ENCODE measurements at regions not wholly inside any gene's neighbourhood (a gene's known extent, or its start where the extent isn't known, plus 50 kb on each side); places are given as distances from the start of the nearest gene placed in this dataset.

DNA sequence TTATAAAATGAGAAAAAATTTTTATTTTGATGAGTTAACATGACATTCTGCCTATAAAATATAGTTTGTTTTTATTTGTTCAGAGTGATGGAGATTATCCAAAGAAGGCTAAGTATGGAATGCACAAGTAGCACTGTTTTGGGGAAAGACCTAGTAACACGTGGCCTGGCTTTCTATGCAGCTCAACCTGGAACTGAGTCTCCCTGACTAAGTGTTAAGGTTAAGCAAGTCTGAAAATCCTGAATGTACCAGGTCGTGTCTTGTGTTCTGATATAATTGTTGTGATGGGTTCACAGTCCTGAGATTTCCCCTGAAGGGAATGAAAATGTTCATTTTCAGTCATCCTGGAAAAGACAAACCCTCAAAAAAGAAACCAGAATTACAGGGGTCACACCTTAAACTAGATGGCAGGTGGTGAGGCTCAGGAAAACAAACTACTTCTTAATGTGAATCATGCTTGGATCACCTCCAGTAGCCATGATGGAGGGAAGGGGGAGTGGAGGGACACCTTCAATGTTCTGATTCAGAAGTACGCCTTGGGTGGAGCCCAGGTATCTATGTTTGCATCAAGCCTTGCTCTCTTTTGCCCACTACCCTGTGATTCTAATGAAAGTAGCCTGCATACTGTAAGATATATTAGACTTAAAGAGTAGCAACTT is 236.8 kb downstream of the ALX1 start:
- intact Hi-C loops (cut with DNase I; ENCODE audit: low total_unique reads) = no loop called here
- no peak overlapping the region for H3K4me3 ChIP-seq (ENCODE audit: low read depth, poor library complexity, severe bottlenecking)
- WGBS, 2 donors = 34 to 53% methylated on average over 3 of the region's 3 CpGs
- DNase-seq (ENCODE audit: low spot score in 2 of 2) = no peak
- TF ChIP-seq, protein P1, sequence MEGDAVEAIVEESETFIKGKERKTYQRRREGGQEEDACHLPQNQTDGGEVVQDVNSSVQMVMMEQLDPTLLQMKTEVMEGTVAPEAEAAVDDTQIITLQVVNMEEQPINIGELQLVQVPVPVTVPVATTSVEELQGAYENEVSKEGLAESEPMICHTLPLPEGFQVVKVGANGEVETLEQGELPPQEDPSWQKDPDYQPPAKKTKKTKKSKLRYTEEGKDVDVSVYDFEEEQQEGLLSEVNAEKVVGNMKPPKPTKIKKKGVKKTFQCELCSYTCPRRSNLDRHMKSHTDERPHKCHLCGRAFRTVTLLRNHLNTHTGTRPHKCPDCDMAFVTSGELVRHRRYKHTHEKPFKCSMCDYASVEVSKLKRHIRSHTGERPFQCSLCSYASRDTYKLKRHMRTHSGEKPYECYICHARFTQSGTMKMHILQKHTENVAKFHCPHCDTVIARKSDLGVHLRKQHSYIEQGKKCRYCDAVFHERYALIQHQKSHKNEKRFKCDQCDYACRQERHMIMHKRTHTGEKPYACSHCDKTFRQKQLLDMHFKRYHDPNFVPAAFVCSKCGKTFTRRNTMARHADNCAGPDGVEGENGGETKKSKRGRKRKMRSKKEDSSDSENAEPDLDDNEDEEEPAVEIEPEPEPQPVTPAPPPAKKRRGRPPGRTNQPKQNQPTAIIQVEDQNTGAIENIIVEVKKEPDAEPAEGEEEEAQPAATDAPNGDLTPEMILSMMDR (IDR thresholded peaks at IDR 0.05) = no peak
- no peak for TF ChIP-seq POLR2A (IDR thresholded peaks at IDR 0.05)

DNA sequence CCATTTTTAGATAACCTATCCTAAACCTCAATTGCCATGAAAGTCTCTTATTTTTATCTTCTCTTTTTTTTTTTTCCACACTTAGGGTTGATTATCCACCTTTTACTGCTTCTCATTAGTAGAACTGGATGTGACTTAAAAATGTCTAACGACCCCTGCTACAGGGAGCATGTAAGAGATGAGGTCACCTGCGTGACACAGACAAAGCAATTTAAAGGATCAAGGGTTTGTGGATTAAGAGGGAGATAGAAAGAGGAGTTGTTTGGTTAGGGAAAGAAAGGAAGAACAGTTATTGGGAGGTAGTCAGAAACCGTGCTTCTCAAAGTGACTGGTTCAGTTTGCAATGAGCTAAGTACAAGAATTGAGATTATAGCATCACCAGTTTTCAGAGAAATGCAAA is 239.1 kb downstream of the ALX1 start:
- H3K4me3 ChIP-seq (ENCODE audit: low read depth, poor library complexity, severe bottlenecking) = no peak overlapping the region
- intact Hi-C loops (cut with DNase I; ENCODE audit: low total_unique reads) = loop anchor here (2.0 kb wide), 1 partner anchor 74 kb away; no protein-coding TSS in a partner anchor
- DNase-seq (ENCODE audit: low spot score in 2 of 2) = no peak
- WGBS, 2 donors = 52 to 57% methylated on average over 3 of the region's 3 CpGs
- TF ChIP-seq, protein P1 (IDR thresholded peaks at IDR 0.05) = no peak
- no peak for TF ChIP-seq POLR2A (IDR thresholded peaks at IDR 0.05)

DNA sequence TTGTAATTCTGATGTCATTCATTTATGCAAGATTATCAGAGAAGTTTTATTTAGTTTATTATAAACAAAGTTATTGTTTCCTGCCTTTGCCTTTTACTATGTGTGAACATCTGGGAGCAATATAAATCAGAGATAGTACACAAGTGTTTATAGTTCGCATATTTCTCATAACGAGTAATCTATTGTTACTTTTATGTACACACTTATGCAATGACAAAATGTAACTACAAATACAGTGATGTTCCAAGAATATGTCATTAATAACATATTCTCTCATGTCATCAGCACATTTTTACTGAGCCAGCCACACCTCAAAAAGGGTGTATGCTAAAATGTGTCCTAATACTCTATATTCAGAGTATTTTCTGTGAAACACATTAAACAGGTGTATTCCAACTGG is 243.2 kb downstream of the ALX1 start:
- DNase-seq (ENCODE audit: low spot score in 2 of 2) = no peak
- intact Hi-C loops (cut with DNase I; ENCODE audit: low total_unique reads) = no loop called here
- 21% methylated on average over 2 of the region's 2 CpGs for WGBS, 2 donors
- TF ChIP-seq, protein P1 (IDR thresholded peaks at IDR 0.05) = no peak
- TF ChIP-seq POLR2A (IDR thresholded peaks at IDR 0.05) = no peak
- H3K4me3 ChIP-seq (ENCODE audit: low read depth, poor library complexity, severe bottlenecking) = no peak overlapping the region

DNA sequence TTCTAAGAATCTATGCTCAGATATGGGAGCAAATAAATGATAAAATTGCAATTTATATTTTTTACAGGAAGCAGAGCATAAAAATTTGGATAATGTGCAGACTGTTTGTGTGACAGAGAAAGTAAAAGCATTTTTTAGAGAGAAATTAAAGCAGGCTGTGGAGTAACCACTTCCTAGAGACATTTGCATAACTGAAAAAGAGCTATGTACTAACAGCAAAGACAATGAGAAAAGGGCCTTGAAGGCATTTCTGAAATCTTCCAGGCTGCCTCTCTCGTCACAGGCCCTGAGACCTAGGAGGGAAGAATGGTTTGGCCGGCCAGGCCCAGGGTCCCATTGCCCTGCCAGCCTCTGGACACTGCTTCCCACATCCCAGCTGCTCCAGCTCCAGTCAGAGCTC is 247.2 kb downstream of the ALX1 start:
- H3K4me3 ChIP-seq (ENCODE audit: low read depth, poor library complexity, severe bottlenecking) = no peak overlapping the region
- WGBS, 2 donors = 70 to 72% methylated on average over 2 of the region's 2 CpGs
- intact Hi-C loops (cut with DNase I; ENCODE audit: low total_unique reads) = no loop called here
- no peak for DNase-seq (ENCODE audit: low spot score in 2 of 2)
- TF ChIP-seq, protein P1 (IDR thresholded peaks at IDR 0.05) = no peak
- TF ChIP-seq POLR2A (IDR thresholded peaks at IDR 0.05) = no peak

DNA sequence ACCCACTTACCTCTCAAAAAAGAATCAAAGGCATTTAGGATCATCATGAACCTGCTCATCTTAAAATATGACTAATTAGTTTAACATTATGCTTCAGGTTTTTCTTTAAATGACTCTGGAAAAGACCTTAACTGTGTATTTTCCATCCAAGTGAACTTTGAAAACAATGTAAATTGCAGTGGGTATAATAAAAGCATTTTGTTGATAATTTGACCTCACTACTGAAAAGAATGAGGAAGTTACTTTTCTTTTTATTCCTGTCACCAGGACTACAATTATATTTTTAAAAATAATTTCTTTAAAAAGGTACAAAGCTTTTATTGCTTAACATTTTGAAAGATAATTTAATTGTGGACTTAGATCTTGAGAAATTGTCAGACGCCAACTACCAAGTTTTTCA is 249.9 kb downstream of the ALX1 start:
- intact Hi-C loops (cut with DNase I; ENCODE audit: low total_unique reads) = no loop called here
- WGBS, 2 donors = 85 to 95% methylated on average over 1 of the region's 1 CpG
- no peak overlapping the region for H3K4me3 ChIP-seq (ENCODE audit: low read depth, poor library complexity, severe bottlenecking)
- no peak for TF ChIP-seq POLR2A (IDR thresholded peaks at IDR 0.05)
- TF ChIP-seq, protein P1 (IDR thresholded peaks at IDR 0.05) = no peak
- no peak for DNase-seq (ENCODE audit: low spot score in 2 of 2)

DNA sequence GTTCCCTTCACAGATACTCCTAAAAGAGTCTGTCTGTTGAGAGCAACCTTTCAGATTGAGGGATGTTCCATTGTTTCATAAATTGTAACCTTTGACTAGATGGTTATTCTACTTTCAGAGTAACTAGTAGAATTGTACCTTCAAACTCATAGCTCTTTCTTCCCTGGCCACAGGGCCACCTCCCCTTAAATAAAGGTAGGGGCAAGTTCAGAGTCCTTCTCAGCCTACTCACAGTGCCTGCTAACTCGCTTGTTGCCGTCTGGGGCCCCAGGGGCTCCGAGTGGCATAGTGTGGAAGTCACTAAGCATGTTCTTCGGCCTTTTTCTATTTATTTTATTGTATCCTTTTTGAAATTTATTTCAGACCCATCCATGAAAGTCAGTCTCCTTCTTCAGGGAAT is 250.4 kb downstream of the ALX1 start:
- WGBS, 2 donors = 91 to 94% methylated on average over 4 of the region's 4 CpGs
- TF ChIP-seq POLR2A (IDR thresholded peaks at IDR 0.05) = no peak
- TF ChIP-seq, protein P1 (IDR thresholded peaks at IDR 0.05) = no peak
- no peak overlapping the region for H3K4me3 ChIP-seq (ENCODE audit: low read depth, poor library complexity, severe bottlenecking)
- intact Hi-C loops (cut with DNase I; ENCODE audit: low total_unique reads) = no loop called here
- DNase-seq (ENCODE audit: low spot score in 2 of 2) = no peak

Data from lower leg skin (tissue), 4 donors.